Endothelial cell (in vitro differentiated cells): ENCODE measurements at regions not wholly inside any gene's neighbourhood (a gene's known extent, or its start where the extent isn't known, plus 50 kb on each side); places are given as distances from the start of the nearest gene placed in this dataset.

Experiments used
- DNase-seq: peaks from one replicate; pipeline ENCODE4 v3.0.0; 2021; ENCODE audit warnings: low spot score
- H3K27ac Mint-ChIP-seq: one replicate; pipeline ENCODE4 v1.8.0; 2021; ENCODE audit warnings: mixed read lengths, inconsistent platforms; ENCODE audit not compliant: unreplicated experiment
- H3K27me3 Mint-ChIP-seq: one replicate; pipeline ENCODE4 v1.8.0; 2021; ENCODE audit warnings: mild to moderate bottlenecking, moderate library complexity, mixed read lengths, inconsistent platforms; ENCODE audit not compliant: unreplicated experiment
- H3K36me3 Mint-ChIP-seq: one replicate; pipeline ENCODE4 v1.8.0; 2021; ENCODE audit warnings: mild to moderate bottlenecking, low read depth, mixed read lengths, inconsistent platforms; ENCODE audit not compliant: unreplicated experiment
- H3K4me1 Mint-ChIP-seq: one replicate; pipeline ENCODE4 v1.8.0; 2021; ENCODE audit warnings: mild to moderate bottlenecking, mixed read lengths, inconsistent platforms; ENCODE audit not compliant: unreplicated experiment
- H3K4me3 Mint-ChIP-seq: one replicate; pipeline ENCODE4 v1.8.0; 2021; ENCODE audit warnings: mild to moderate bottlenecking, mixed read lengths, inconsistent platforms; ENCODE audit not compliant: unreplicated experiment
- H3K9me3 Mint-ChIP-seq: one replicate; pipeline ENCODE4 v1.8.0; 2021; ENCODE audit warnings: mixed read lengths, inconsistent platforms; ENCODE audit not compliant: unreplicated experiment
- TF ChIP-seq, protein P1 (sequence below): fragments of 200-600 bp; sonication (generic); IDR thresholded peaks from one replicate; pipeline ENCODE4 v1.5.0; 2021; ENCODE audit warnings: antibody characterized with exemption; ENCODE audit not compliant: unreplicated experiment

DNA sequence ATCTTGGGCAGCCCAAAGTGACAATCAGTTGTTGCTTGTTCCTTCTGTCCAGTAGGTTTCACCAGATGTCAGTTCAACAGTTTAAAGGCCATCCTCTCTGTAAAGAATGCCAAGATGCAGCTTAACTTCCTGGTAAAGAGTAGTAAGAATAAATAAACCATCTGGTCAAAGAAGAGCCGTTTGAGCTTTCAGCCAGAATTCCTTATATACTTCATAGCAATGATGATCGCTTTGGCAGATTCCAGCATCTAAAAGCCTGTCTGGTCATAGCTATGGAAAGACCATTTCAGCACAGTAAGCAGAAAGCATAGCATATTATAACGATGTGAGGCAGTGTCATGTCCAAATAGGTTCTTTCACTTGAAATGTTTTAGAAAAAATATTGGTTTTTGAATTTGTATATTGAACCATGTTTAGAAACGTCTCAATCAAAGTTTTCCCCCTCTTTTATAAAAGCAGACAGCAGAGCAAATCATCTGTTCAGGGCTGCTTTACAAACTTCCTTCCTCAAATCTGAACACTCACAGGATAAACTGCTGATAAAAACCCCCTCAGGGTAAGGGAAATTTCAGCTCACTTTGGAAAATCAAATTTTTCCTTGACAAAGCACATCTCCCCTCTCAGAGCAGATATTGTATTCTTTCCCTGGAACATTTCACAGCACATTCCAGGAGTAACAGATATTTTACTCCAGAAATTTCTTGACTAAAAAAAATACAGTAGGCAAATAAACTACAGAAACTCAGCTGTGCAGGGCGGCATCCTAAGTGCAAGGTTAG is 184.1 kb downstream of the NOC3L start:
- H3K27ac Mint-ChIP-seq = no peak overlapping the region
- H3K36me3 Mint-ChIP-seq = no peaks in the 10 kb centered on the region
- no peaks in the 10 kb centered on the region for H3K4me1 Mint-ChIP-seq
- DNase-seq = no peak
- no peaks in the 10 kb centered on the region for H3K9me3 Mint-ChIP-seq
- TF ChIP-seq, protein P1, sequence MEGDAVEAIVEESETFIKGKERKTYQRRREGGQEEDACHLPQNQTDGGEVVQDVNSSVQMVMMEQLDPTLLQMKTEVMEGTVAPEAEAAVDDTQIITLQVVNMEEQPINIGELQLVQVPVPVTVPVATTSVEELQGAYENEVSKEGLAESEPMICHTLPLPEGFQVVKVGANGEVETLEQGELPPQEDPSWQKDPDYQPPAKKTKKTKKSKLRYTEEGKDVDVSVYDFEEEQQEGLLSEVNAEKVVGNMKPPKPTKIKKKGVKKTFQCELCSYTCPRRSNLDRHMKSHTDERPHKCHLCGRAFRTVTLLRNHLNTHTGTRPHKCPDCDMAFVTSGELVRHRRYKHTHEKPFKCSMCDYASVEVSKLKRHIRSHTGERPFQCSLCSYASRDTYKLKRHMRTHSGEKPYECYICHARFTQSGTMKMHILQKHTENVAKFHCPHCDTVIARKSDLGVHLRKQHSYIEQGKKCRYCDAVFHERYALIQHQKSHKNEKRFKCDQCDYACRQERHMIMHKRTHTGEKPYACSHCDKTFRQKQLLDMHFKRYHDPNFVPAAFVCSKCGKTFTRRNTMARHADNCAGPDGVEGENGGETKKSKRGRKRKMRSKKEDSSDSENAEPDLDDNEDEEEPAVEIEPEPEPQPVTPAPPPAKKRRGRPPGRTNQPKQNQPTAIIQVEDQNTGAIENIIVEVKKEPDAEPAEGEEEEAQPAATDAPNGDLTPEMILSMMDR = no peak
- no peaks in the 10 kb centered on the region for H3K27me3 Mint-ChIP-seq
- no peak overlapping the region for H3K4me3 Mint-ChIP-seq

DNA sequence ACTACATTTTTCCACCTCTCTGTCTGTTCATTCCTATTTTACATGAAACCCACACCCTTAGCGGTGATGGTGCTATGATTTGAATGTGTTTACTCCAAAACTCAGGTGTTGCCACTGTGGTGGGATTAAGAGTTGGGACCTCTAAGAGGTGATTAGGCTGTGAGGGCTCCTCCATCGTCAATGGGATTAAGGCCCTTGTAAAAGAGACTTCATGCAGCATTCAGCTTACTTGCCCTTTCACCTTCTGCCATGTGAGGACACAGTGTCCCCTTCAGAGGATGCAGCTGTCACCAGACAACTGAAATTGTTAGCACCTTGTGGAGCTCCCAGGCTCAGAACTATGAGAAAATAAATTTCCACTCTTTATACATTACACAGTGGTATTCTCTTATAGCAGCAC is 182.2 kb downstream of the NOC3L start:
- no peaks in the 10 kb centered on the region for H3K9me3 Mint-ChIP-seq
- no peaks in the 10 kb centered on the region for H3K4me1 Mint-ChIP-seq
- TF ChIP-seq, protein P1 = no peak
- no peak overlapping the region for H3K4me3 Mint-ChIP-seq
- no peaks in the 10 kb centered on the region for H3K36me3 Mint-ChIP-seq
- no peak for DNase-seq
- H3K27ac Mint-ChIP-seq = no peak overlapping the region
- no peaks in the 10 kb centered on the region for H3K27me3 Mint-ChIP-seq

DNA sequence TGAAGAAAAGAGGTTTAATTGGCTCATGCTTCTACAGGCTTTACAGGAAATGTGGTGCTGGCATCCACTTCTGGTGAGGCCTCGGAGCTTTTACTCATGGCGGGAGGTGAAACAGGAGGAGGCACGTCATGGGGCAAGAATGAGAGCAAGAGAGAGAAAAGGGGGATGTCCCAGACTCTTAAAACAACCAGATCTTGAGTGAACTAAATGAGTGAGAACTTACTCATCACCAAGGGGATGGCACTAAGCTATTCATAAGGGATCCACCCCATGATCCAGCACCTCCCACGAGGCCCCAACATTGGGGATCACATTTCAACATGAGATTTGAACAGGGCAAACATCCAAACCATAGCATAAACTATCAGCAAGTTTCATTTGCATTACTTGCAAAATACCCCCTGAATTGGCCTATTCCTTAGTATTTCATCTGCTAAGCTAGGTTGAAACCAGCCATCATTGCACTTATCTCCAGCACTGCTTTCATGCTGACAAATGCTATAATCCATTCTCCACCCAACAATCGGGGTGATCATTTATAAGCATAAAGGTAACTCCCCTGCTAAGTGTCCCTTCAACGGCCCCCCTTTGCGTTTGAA is 179.0 kb downstream of the NOC3L start:
- H3K27ac Mint-ChIP-seq = no peak overlapping the region
- H3K4me3 Mint-ChIP-seq = no peak overlapping the region
- H3K4me1 Mint-ChIP-seq = no peaks in the 10 kb centered on the region
- no peaks in the 10 kb centered on the region for H3K36me3 Mint-ChIP-seq
- no peaks in the 10 kb centered on the region for H3K27me3 Mint-ChIP-seq
- DNase-seq = no peak
- no peaks in the 10 kb centered on the region for H3K9me3 Mint-ChIP-seq
- TF ChIP-seq, protein P1 = no peak

DNA sequence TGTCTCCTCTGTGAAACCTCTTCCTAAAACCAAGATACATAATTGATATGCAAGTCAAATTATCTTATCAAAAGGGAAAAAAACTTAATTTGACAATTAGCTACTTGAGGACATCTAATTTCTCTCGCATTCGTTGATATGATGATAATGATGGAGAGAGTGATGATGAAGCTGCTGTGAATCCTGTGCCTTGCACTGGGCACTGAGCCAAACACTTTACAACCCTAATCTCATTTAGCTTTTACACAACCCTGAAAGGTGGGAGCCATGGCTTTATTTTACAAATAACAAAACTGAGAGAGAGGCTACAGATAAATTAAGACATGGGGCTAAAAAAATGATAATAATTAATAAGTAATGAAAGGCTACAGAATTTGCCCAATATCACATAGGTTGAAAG is 176.0 kb downstream of the NOC3L start:
- TF ChIP-seq, protein P1 = no peak
- Mint-ChIP-seq H3K36me3 (no peaks in the 10 kb centered on the region), H3K4me3 (no peak overlapping the region), H3K4me1 (no peaks in the 10 kb centered on the region), H3K27ac (no peak overlapping the region), H3K9me3 (no peaks in the 10 kb centered on the region), H3K27me3 (no peaks in the 10 kb centered on the region)
- DNase-seq = no peak

DNA sequence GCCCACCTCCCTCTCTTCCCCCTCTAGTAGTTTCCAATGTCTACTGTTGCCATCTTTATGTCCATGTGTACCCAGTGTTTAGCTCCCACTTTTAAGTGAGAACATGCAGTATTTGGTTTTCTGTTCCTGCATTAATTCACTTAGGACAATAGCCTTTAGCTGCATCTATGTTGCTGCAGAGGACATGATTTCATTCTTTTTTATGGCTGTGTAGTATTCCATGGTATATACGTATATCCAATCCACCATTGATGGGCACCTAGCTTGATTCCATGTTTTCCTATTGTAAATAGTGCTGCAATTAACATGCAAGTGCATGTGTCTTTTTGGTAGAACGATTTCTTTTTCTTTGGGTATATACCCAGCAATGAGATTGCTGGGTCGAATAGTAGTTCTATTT is 170.4 kb downstream of the NOC3L start:
- no peak for DNase-seq
- H3K27ac Mint-ChIP-seq = no peak overlapping the region
- H3K4me3 Mint-ChIP-seq = no peak overlapping the region
- H3K27me3 Mint-ChIP-seq = no peaks in the 10 kb centered on the region
- H3K9me3 Mint-ChIP-seq = no peaks in the 10 kb centered on the region
- TF ChIP-seq, protein P1 = no peak
- H3K36me3 Mint-ChIP-seq = no peaks in the 10 kb centered on the region
- H3K4me1 Mint-ChIP-seq = no peaks in the 10 kb centered on the region
